Stimulated activated CD4-positive, alpha-beta T cell treated with anti-CD3 and anti-CD28 coated beads, Interleukin-15, amount 100 ng/mL, for 48 hours (primary cell): ENCODE measurements at regions not wholly inside any gene's neighbourhood (a gene's known extent, or its start where the extent isn't known, plus 50 kb on each side); places are given as distances from the start of the nearest gene placed in this dataset.

ENCODE experiments used
- DNase-seq, 2 donors: peaks; one replicate each; pipeline ENCODE4 v3.0.0-alpha.2; 2020; ENCODE audit warnings: low read depth in 2 of 2

GRCh38 chr11:128042290-128042751 lies 545.0 kb downstream of the ETS1 start:
- no peak for DNase-seq

GRCh38 chr11:128040603-128041002 lies 546.8 kb downstream of the ETS1 start:
- DNase-seq: no peak

DNA sequence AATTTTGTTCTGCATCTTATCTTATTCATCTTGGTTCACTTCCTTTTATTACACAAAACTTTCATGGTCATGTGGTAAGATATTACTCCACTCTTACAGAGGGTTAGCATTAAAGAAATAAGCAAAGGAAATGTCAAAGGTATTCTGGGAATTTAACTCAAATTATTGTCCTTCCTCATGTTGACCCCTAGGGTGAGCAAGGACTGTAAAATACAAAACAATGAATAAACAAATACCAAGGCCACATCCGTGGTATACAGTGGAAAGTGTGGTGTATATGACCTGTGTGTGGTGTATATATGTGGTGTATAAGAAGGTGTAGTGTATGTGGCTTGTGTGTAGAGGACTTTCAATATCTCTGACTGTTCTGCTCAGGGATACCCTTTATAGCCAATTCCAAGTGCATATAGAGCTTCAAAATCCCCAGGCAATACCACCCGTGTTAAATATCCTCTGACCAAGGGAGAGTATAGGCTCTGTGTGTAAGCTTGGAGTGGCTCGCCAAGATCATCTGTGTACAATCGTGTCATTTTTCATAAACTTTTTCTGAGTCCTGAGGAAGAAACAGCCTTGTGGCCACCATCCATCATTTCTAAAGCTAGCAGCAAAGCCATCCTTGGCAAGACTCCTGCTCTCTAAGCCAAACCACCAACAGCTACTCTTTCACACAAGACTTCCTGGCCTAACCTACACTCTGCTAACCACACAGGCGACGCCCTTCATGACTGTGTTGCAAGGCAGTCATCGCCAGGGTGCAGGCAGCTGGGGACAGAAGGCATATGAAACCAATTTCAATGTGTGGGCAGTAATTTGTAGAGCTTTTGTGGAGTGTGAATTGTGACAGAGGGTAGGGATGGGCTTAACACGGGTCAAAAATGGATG lies 548.0 kb downstream of the ETS1 start:
- peak; percentile 73 to 77 for DNase-seq

GRCh38 chr11:128036556-128037093 lies 550.7 kb downstream of the ETS1 start:
- no peak for DNase-seq

DNA sequence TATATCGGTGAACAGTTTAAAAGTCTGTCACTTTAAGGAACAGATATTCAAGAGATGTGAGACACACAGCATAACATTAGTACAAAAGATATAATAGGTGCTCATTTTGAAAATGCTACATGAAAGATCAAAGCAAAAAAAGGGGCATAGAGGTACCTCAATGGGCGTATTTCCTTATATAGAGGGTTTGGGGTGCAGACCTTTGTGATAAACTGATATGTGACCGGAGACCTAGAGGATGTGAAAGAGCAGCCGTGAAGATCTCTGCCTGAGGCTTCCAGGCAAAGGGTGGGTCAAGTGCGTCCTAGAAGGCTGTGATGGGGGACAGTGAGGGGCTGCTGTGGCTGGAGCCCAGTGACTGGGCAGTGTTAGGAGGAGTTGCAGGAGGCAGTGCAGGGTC lies 551.4 kb downstream of the ETS1 start:
- DNase-seq: no peak

- DNase-seq: peak; percentile 32 to 52
These were observed 555.7 kb downstream of the ETS1 start for GRCh38 chr11:128031538-128032134.

- no peak for DNase-seq
These were observed 558.1 kb downstream of the ETS1 start for GRCh38 chr11:128029219-128029722.

GRCh38 chr11:128026596-128026995 lies 560.8 kb downstream of the ETS1 start:
- no peak for DNase-seq

DNA sequence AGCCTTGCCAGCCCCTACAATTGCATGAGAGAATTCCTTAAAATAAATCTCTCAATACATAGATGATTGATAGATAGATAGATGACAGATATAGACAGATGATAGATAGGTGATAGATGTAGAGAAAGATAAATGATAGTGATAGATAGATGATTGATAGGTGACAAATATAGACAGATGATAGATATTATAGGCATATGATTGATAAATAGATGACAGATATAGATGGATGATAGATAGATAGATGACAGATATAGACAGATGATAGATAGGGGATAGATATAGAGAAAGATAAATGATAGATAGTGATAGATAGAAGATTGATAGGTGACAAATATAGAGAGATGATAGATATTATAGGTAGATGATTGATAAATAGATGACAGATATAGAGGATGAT lies 564.6 kb downstream of the ETS1 start:
- no peak for DNase-seq

DNA sequence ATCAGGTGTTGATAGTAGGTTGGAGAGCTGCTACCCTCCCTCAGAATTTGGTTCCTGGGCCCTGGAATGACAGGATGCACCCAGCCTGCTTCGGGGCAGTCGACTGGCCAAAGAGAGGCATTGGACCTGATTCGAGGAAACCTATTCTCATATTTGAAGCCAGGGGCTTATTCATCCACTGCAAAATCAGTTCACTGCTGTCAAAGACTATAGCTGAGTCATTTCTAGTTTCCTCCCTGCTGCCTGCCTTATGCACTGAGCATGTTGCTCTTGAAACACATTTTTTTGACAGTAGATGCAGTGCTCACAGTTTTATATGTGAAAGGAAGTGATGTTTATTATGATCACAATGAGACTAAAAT lies 565.4 kb downstream of the ETS1 start:
- no peak for DNase-seq

GRCh38 chr11:128021349-128022006 lies 565.9 kb downstream of the ETS1 start:
- no peak for DNase-seq

GRCh38 chr11:128018692-128019091 lies 568.7 kb downstream of the ETS1 start:
- DNase-seq: no peak

- no peak for DNase-seq
These were observed 581.8 kb downstream of the ETS1 start for GRCh38 chr11:128005562-128005961.

GRCh38 chr11:127998421-127998820 lies 588.9 kb downstream of the ETS1 start:
- no peak for DNase-seq

DNA sequence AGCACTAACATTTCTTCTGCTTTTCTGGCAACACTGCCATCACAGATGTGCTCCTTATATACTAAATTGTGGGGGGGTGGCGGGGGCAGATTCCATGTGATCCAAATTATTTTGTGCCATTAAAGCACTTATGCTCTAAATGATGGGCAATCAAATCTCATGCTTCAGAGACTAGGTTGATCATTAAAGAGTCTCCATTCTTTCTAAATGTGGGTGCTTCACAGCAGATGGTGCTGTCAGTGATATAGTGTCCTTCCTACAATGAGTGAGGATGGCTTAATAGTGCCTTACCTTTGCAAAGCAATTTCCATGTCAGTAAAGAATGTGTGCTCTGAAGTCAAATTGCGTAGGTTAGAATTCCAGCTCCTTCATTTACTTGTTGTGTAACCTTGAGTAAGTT lies 589.8 kb downstream of the ETS1 start:
- no peak for DNase-seq

- DNase-seq: no peak
These were observed 590.5 kb downstream of the ETS1 start for GRCh38 chr11:127996825-127997224.

DNA sequence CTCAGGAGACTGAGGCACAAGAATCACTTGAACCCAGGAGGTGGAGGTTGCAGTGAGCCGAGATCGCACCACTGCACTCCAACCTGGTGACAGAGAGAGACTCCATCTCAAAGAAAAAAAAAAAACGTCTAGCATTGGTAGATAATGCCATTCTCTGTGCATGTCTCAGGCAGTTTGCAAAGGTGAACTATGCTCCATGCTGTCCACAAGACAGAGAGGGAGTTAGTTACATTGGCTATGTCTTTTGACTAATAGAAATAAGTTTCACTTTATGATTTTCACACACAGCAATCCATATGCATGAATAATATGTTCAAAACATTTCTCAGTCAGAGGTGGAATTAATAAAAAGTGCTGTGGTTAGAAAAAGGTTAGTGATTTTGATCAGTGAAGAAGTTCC lies 591.4 kb downstream of the ETS1 start:
- DNase-seq: no peak

DNA sequence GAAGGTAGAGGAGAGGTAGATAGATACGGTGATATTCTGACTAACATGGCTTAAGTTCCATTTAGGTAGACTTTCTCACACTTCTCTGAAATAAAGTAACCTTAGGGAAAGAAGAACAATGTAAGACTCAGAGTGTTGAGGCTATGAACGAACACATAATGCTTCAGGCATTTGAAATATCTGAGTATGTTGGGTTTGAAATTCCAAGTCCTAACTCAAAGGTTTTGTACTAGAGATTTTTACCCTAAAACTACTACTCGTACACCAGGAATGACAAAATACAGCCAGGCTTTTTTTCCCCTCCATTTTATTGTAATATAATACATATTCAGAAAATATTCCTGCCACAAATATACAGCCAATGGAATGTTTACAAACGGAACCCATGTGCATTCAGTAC lies 592.6 kb downstream of the ETS1 start:
- DNase-seq: no peak

- DNase-seq: no peak
These were observed 593.6 kb downstream of the ETS1 start for GRCh38 chr11:127993788-127994187.

DNA sequence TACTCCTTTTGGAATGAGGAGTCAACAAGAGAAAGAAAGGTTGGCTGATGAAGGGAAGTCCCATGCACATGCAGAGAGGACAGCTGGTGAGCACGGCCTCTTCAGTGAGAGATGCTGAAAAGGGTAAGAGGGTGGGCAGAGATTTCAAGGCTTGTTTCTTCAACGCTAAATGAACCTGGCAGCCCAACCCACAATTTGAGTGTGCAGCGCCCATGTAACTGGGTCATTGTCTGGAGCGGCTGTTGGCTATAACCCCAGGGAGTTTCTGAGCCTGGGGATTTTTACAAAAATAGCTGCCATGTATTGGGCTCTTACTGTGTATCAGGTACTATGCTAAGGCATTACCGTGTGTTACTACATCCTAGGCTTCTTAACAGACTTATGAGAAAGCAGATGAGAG lies 594.1 kb downstream of the ETS1 start:
- DNase-seq: no peak

DNA sequence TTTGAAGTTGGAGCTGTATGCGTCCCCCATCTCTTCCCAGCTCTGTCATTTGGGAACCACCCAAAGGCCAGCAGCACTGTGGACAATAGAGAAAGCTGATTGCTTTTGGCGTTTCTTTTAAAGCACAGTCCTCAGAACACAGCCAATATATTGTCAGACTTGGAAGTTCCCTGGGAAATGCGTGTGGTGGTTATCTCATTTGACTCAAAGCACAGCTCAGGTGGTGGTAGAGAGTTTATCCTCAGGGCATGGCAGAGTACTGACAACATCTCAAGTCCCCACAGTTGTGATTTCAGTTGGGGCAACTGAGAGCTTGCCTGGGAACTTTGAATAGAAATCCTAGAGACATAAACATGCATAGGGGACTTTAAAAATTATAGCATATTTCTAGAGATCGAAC lies 601.3 kb downstream of the ETS1 start:
- DNase-seq: no peak

DNA sequence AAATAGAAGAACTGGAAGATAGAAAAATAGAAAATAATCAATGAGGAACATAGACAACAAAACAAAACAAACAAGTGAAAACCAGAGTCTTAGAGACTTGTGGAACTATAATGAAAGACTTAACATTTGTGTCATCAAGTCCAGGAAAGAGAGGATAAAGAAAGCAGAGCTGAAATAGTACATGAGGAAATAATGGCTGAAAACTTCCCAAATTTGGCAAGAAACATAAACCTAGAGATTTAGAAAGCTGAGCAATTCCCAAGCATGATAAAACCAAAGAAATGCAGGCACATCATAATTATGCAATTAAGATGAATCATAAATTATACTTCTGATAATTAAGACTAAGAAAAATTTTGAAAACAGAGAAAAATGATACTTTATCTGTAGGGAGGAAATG lies 614.5 kb downstream of the ETS1 start:
- no peak for DNase-seq
